Prostate gland (tissue), 2 donors: ENCODE measurements at regions not wholly inside any gene's neighbourhood (a gene's known extent, or its start where the extent isn't known, plus 50 kb on each side); places are given as distances from the start of the nearest gene placed in this dataset.

ENCODE experiments used
- POLR2AphosphoS5 ChIP-seq: sonication (generic); formaldehyde crosslinking; IDR thresholded peaks from one replicate; pipeline ENCODE4 v1.6.1; 2017; ENCODE audit warnings: antibody characterized with exemption
- TF ChIP-seq, protein P1 (sequence below), 4 experiments: fragments of 200-600 bp in 2 of 4; fragments of 450-650 bp in 2 of 4; sonication (generic) in 2 of 4; IDR thresholded peaks; 1 replicate in 3 of 4; 2 replicates in 1 of 4; pipeline ENCODE4 v1.5.1; 2016 to 2019; ENCODE audit warnings: antibody characterized with exemption in 4 of 4, mild to moderate bottlenecking in 2 of 4, moderate library complexity in 2 of 4

DNA sequence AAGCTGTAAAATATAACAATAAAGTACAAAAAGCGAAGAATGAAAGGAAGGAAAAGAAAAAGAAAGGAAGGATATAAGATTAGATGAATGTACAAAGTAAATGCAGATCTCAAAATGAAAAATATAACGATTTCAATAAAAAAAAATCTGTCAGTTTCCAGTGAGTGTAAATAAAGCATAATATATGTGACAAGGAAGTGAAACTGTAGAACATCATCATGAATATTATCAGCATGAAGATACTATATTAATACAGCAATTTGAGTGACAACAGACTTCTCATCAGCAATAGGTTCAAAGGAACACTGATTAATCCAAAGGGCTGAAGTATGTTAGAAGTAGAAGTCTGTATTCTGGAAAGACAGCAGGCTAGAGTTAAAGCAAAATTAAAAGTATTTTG, 659.5 kb upstream of the MBL2 start:
- TF ChIP-seq, protein P1, sequence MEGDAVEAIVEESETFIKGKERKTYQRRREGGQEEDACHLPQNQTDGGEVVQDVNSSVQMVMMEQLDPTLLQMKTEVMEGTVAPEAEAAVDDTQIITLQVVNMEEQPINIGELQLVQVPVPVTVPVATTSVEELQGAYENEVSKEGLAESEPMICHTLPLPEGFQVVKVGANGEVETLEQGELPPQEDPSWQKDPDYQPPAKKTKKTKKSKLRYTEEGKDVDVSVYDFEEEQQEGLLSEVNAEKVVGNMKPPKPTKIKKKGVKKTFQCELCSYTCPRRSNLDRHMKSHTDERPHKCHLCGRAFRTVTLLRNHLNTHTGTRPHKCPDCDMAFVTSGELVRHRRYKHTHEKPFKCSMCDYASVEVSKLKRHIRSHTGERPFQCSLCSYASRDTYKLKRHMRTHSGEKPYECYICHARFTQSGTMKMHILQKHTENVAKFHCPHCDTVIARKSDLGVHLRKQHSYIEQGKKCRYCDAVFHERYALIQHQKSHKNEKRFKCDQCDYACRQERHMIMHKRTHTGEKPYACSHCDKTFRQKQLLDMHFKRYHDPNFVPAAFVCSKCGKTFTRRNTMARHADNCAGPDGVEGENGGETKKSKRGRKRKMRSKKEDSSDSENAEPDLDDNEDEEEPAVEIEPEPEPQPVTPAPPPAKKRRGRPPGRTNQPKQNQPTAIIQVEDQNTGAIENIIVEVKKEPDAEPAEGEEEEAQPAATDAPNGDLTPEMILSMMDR (IDR thresholded peaks at IDR 0.05) = no peak
- TF ChIP-seq POLR2AphosphoS5 = no peak
